Glomerular endothelial cell (primary cell): ENCODE measurements at regions not wholly inside any gene's neighbourhood (a gene's known extent, or its start where the extent isn't known, plus 50 kb on each side); places are given as distances from the start of the nearest gene placed in this dataset.
"Not testable (repeated sequence)": the region's sequence is repeated elsewhere in the genome, so short reads cannot be mapped to it uniquely, and the experiment has no call there.

ENCODE experiments used
- DNase-seq: peaks from one replicate; pipeline ENCODE4 v3.0.0-alpha.2; 2011; ENCODE audit warnings: low read depth, low spot score; ENCODE audit errors: extremely low read depth

DNA sequence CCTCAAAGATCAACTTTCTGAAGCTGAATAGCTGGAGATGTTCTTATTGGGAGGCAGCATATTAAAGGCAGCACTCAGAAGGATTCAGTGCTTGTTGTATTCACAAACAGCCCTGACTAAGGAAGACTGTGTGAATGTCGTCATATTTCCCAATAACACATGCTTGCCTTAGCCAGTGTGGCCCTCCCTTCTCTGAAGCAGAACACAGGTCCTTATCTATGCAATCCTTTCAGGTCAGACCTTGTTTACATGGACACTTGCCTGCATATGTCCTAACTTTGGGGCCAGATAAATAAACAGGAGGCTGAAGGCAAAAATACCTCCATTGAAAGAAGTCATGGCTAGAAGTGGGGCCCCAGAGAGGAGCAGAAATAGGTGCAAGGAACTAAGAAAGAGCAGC is 97.2 kb downstream of the SLC4A3 start:
- DNase-seq = no peak

DNA sequence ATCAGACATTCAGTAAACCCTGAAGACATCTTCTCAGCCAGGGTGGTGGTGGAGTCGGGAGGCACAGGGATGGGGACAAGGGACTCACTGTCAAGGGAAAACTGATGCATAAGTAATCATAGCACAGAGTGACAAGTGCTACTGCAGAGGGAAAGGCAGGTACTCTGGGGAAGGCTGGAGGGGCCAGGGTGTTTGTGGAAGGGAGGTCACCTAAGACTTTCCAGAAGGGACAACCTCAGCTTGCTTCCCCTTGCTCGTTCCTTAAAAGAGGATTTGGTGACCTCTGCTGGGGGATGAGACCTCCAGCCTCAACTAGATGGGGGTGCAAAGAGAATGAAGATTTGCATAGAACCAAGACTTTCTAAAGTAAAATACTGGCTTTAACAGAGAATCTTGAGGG is 99.5 kb downstream of the SLC4A3 start:
- no peak for DNase-seq

DNA sequence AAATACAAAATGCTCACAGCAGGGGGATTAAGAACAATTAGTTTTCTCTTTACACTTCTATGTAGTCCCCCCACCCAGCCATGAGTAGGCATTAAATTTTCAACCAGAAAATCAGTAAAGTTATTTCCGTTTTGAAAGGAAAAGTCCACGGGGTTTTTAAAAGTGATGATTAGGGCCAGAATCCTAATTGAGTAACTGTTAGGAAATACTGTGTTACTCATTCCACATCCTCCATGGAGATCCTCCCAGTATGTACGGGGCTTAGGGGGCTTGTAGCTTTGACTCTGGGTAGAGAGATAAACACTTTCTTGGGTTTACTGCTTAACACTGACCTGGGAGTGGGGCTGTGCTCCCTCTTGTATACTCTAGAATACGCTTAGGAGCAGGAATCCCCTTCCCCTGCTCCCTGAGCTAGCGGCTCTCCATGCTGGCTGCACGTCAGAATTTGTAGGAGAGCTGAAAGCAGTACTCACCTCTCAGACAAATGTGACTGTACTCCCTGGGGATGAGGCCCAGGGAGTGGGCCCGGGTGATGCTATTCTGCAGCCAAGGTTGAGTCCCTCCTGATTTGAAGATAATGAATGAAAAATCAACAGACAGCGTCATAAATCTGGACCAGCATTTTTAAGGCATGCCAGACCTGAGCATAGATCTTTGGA is 100.5 kb downstream of the SLC4A3 start:
- DNase-seq = no peak

DNA sequence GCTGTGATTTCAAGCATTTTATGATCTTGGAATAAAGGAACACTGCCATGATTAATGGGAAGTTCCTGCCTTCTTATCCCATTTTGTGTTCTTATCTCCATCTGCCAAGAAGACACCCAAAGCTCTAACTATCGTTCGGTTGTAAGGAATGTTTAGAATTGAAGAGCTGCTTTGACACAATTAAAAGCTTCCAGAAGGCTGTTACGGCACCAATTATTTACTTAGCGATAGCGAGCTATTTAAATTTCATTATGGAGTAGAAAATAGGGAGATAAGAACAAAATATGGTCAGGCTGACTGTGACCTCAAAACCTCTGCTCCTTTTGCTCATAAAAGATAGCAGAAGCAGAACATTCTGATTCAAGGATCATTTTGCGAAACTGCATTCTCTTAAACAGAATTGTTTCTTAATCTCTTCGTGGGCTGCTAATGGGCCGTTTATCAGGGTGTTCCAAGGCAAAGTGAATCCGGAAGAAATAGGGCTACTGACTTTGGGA is 101.6 kb downstream of the SLC4A3 start:
- DNase-seq = no peak

DNA sequence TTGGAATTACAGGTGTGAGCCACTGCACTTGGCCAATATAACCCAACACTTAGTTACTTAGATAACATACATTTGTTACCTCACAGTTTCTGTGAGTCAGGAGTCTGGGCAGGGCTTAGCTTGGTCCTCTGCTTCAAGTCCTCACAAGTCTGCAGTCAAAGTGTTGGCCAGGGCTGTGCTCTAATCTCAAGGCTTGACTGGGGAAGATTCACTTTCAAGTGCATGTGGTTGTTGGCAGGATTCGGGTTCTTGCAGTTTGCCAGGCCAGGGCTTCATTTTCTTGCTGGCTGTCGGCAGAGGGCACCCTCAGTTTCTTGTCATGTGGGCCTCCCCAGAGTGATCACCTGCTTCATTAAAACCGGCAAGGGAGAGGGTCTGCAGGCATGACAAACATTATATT is 103.7 kb downstream of the SLC4A3 start:
- DNase-seq = no peak

DNA sequence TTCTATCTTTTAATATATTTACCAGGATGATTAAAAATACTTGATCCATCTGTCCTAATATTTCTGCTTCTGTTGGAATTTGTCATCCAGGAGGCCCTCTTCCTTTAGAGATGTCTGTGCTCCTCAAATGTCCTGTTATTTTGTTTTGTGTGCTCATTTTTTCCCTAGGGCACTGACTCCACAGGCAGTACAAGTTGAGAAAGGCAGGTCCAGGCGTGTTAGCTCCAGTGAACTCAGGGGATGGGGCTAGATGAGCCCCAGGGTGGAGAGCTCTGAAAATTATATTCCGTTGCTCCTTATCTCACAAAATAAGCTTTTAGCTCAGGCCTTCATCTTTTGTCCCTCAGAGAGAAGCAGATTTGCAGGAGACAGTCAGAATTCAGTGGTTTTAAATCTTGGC is 105.7 kb downstream of the SLC4A3 start:
- DNase-seq = no peak

DNA sequence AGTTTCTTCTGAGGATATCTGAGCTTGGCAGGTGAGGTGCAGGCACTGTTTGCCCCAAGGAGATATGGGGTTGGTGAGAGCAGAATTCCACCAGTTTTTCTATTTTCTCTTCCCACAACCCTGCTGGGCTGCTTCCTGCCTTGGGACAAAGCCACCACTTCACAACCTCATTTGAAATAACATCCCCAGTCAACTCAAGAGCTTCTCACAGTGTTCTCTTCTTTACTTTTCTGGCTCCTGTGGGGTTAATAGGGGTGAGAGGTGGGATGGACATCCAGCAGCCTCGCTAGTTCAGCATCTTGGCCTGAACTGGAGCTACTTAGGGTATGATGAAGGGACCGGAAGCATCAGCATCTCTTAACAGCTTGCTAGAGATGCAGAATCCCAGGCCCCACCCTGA is 106.3 kb downstream of the SLC4A3 start:
- no peak for DNase-seq

DNA sequence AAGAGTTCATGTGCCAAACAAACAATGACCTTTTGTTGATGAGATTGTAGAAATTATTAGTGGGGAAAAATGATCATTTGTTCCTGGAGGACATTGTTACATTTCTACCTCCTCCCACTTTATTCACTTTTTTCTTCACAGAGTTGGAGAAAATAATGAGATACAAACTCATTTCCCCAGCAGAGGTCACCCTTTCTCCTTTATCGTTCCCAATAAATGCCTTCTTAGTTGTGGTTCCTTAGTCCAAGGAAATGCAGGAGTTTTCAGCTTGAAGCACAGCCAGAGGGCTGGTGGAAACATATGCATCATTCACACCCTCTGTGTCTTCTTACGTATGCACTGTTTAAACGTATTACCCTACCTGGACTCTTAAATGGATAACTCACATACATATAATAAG is 108.8 kb downstream of the SLC4A3 start:
- DNase-seq = peak; percentile 34

DNA sequence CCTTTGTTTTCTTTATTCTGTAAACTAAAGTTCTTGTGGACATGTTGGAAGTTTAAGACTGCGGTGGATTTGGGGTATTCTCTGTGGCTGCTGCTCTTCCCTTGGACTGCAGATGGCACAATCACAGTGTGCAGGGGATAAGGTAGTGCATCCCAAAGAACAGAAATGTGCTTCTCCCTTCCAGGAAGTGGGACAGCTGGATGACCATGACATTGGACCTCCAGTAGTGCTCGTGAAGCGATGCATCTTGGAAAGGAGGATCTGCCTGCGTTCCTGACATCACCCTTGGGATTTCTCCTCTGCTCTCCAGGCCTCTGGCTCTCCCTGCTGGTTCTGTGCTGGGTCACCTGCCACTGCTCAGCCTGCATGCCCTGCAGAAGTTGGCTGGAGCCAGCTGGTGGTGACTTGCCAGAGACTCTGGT is 109.9 kb downstream of the SLC4A3 start:
- DNase-seq = no peak

DNA sequence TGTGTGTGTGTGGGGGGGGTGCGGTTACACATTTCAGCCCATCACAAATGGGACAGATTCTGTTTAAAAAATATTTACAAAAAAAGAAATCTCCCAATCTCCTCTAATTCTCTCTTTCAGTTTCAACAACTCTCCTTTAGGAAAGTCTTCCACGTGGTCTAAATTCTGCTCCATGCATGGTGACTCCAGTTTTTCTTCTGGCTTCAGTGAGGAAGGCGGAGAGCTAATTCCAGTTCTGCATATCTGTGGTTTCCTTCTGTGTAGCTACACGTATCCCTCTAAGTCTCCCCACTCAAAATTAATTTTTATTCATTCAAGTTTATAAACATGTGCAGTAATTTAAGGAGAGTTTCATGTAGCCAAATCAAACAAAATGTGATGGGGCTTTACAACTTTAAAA is 111.6 kb downstream of the SLC4A3 start:
- no peak for DNase-seq

DNA sequence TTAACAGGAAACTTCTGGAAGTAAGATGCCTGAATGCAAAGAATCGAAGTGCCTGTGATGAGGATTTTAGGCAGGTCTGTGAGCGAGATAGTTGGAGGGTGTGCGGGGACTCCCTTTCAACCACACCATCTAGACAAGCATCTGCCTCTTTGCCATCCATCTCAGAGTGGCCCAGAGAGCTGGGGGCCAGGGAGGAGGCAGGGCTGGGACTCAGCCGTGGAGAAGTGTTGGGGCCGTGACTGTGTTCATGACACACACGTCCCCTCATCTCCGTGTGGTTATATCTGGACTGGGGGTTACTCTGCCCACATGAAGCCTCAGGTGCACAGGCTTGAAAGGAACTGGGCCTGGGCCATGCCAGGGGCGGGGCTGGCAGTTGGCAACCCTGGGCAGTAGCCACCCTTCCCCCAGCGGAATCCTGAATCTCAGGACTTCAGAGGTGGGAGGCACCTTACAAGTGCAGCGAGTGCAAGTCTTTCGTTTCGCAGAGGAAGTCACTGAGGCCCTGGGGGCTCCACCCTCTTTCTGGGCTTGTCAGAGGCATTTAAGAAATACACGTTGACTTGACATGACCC is 112.5 kb downstream of the SLC4A3 start:
- DNase-seq = no peak

DNA sequence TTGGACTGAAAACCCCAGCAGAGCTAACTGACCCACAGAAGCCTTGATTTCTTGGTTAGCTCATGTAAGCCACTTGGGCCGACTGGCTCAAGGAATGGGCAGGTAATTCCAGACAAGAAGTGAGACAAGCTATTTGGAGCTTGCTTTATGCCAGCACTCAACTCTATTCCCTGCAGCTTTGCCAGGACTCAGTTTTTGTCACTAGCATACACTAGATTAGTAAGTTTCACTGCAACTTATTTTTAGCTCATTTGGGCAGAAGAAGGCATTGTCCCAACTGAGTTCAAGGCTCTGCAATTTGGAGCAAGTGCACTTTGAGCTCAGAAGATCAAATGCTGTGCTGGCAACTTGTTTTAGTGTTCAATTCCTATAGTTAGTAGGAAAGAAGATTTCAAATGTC is 116.1 kb downstream of the SLC4A3 start:
- DNase-seq = no peak

DNA sequence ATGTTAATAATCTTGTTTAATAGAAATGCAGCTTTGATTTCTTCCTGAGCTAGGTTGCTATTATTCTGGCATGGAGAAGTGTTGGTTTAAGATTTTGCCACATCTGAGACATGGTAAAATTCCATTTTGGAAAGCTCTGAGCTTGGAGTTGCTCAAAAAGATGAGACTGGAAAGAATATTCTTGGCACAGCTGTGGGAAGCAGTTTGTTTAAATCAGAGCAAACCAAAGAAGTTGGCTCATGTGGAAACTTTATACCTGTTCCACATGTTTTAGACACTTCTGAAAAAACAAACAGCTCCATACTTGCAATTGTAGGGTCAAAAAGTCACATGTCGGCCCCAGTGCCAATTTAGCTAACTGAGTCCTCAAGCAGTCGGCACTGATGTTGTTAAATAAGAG is 116.6 kb downstream of the SLC4A3 start:
- DNase-seq = no peak

DNA sequence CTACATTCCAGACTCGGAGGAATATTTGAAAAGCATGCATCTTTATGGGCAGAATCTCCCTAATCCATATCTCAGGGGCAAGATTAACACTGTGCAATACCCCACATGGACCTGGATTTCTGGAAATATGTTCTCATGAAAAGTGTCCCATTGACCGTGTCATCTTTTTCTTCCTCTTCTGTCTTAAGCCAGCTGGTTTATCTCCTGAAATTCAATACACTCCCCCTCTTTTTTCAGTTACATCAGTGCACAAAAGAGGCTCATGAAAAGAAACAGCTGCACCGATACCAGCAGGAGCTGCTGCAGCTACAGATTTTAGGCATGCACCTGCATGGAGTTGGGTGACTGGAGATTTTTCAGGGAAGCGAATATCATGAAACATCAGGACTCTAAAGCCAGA is 117.2 kb downstream of the SLC4A3 start:
- DNase-seq = no peak

DNA sequence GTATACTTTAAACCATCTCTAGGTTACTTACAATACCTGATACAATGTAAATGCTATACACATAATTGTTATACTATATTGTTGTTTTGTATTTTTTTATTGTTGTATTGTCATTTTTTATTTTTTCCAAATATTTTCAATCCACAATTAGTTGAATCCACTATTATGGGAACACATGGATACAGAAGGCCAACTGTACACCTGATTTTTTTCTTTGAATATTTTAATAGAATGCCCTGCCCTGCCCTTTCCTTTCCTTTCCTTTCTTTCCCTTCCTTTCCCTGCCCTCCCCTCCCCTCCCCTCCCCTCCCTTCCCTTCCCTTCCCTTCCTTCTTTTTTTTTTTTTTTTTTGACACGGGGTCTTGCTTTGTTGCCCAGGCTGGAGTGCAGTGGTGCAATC is 120.2 kb downstream of the SLC4A3 start:
- DNase-seq = no peak

DNA sequence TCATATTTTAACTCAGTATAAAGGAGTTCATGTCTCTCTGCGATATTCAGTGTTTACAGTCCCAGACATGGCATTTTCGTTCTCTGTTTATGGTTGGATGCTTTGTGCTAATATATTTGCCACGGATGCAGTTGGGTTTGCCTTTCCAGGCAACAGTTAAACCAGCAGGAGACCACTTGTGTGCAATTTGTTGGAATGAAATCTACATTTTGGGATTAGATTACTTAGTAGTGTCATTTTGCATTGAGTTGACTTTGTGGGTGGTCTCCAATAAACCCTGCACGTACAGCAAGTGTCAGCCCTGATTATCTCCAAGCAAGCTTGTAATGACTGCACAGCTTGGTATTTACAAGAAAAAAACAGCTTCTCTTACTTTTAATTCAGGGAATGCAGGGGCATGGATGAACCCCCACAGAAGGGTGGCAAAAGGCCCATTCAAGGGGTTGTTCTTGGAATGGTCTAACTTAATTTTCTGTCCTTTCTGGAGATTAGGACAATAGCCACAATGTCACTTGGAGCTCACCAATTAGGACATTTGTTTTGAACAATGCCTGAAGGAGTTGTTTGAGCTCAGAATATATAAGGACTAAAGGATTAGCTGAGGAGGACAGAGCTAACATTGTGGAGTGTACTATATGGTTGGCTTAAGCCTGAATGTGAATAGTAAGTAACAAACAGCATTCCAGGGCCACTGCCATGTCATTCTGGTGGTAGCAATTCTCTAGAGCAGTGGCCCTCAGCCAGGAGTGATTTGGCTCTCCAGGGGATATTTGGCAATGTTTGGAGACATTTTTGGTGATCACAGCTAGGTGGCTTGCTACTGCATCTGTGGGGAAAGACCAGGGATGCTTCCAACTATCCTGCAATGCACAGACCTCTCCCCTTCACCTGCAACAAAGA is 121.5 kb downstream of the SLC4A3 start:
- no peak for DNase-seq

DNA sequence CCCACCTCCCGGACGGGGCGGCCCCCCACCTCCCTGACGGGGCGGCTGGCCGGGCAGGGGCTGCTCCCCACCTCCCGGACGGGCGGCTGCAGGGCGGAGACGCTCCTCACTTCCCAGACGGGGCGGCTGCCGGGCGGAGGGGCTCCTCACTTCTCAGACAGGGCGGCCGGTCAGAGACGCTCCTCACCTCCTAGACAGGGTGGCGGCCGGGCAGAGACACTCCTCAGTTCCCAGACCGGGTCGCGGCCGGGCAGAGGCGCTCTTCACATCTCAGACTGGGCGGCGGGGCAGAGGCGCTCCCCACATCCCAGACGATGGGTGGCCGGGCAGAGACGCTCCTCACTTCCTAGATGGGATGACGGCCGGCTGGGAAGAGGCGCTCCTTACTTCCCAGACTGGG is 123.7 kb downstream of the SLC4A3 start:
- DNase-seq = not testable (repeated sequence)

DNA sequence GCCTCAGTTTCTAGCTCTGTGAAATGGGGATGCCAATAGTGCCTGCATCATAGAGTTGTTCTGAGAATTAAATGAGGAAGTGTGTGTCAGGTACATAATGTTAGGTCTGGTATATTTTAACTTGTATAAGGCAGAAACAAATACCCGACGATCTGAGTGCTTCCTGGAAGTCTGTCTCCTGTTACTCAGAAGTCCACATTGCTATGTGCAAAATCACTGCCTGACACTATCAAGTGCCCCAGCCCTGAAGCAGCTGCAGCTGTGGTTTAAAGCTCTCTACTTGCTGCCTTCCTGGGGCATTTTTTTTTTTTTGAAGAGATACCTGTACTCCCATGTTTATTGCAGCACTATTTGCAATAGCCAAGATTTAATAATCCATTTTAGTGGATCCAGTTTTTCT is 125.3 kb downstream of the SLC4A3 start:
- DNase-seq = no peak

DNA sequence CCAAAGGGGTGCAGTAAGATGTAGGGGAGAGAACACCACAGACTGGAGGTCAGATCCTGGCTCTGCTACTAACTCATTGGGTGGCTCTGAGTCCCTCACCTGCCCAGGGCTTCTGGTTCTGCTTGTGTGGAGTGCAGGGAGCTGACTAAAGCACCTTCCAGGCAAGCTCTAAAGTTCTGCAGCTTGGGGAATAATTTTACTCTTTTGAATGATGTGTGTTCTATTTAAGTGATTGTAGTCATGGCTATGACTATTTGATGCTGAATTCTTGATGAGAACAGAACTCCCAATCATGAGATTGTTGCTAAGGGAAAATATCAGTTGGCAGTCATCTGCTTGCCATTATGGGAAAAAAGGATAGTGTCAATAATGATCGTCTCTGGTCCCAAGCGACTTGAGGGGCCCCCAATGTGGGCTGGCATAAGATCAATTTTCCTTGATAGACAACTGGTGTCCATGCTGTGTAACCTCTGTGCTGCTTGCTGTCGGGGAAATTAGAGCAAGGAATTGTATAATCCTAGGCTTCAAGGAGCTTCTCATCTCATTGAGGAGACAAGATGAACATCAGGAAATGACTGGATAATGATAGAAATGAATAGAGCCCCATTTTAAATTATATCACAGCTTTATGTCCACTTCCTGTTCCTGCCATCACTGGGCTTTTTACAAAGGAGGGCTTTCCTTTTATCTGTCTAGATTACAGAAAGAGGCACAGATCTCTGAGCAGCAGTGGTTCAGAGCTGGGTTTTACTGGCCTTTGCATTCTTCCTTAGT is 131.7 kb downstream of the SLC4A3 start:
- DNase-seq = no peak

DNA sequence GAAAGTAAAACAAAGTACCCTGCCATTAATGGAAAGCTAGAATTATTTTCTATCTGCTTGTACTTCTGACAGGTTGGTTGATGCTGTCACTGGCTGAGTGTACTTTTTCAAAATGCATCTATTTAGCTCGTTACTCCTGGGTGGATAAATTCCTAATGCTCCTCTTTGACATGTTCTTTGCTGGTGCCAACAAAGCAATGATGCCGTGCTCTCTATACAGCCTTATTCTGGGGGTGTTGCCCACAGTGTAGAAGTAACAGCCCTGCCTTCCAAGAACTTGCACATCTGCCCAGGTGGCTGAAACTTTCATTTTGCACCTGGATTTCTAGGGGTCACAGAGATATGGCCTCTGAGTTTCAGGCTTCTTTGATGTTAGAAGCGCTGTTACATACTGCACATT is 132.4 kb downstream of the SLC4A3 start:
- DNase-seq = no peak
